B cell (primary cell): ENCODE measurements at regions not wholly inside any gene's neighbourhood (a gene's known extent, or its start where the extent isn't known, plus 50 kb on each side); places are given as distances from the start of the nearest gene placed in this dataset.

Experiments used
- ATAC-seq: fragments of 200-7000 bp; cut with Tn5 transposase; one replicate; pipeline ENCODE4 v1.10.0; 2021; ENCODE audit warnings: low read depth, mild to moderate bottlenecking, moderate number of reproducible peaks, moderate library complexity
- CTCF ChIA-PET: fragments of 350-600 bp; sonication (Branson Sonifier 250); formaldehyde crosslinking; loops from one replicate; lab custom pipeline; 2021; ENCODE audit warnings: antibody characterized with exemption, inconsistent platforms; lab: Charles Lee
- POLR2A ChIA-PET: fragments of 350-600 bp; sonication (Branson Sonifier 250); formaldehyde crosslinking; loops from one replicate; lab custom pipeline; 2021; ENCODE audit warnings: antibody characterized with exemption; lab: Charles Lee
- DNase-seq: peaks from one replicate; pipeline ENCODE4 v3.0.0; 2013
- H2AFZ ChIP-seq: 2 replicates; pipeline ENCODE4 v1.6.1; 2012; ENCODE audit warnings: mild to moderate bottlenecking, low read depth, low read length; ENCODE audit not compliant: insufficient read depth, poor library complexity, severe bottlenecking
- H3K27ac ChIP-seq, 2 donors: 1 replicate in 1 of 2; 2 replicates in 1 of 2; pipeline ENCODE4 v1.5.1; 2012 to 2013; ENCODE audit warnings: low read length in 2 of 2, mild to moderate bottlenecking in 2 of 2, moderate library complexity in 1 of 2
- H3K27me3 ChIP-seq, 4 experiments: fragments of 200-600 bp in 1 of 4; sonication (generic) in 1 of 4; replicated peaks in 1 of 4; 1 replicate in 2 of 4; 2 replicates in 2 of 4; pipeline versions ENCODE4 v1.6.1 to v1.7.0; 2013 to 2016; ENCODE audit warnings: low read length in 3 of 4, mild to moderate bottlenecking in 2 of 4, mixed read lengths in 1 of 4, moderate library complexity in 1 of 4; ENCODE audit not compliant: insufficient read depth in 4 of 4, control insufficient read depth in 3 of 4; ENCODE audit errors: control extremely low read depth in 1 of 4
- H3K36me3 ChIP-seq, 2 experiments: replicated peaks in 1 of 2; 1 replicate in 1 of 2; 2 replicates in 1 of 2; pipeline versions ENCODE4 v1.6.1 to v1.7.1; 2013; ENCODE audit warnings: low read length in 1 of 2; ENCODE audit not compliant: insufficient read depth in 2 of 2, control insufficient read depth in 1 of 2; ENCODE audit errors: control extremely low read depth in 1 of 2, extremely low read depth in 1 of 2
- H3K4me1 ChIP-seq, 2 donors: fragments of 200-600 bp in 1 of 2; sonication (generic) in 1 of 2; 1 replicate in 1 of 2; 2 replicates in 1 of 2; pipeline versions ENCODE4 v1.5.1 to v1.6.1; 2013 to 2017; ENCODE audit warnings: low read length in 2 of 2; ENCODE audit not compliant: control insufficient read depth in 2 of 2, insufficient read depth in 2 of 2
- H3K4me2 ChIP-seq: replicated peaks from 2 replicates; pipeline ENCODE3; 2012; ENCODE audit warnings: mild to moderate bottlenecking, low read depth, low read length; ENCODE audit not compliant: poor library complexity, severe bottlenecking
- H3K4me3 ChIP-seq, 5 experiments: fragments of 200-600 bp in 1 of 5; sonication (generic) in 1 of 5; 1 replicate in 3 of 5; 2 replicates in 2 of 5; pipeline versions ENCODE4 v1.5.1 to v1.7.0; 2011 to 2016; ENCODE audit warnings: low read length in 4 of 5, mild to moderate bottlenecking in 4 of 5, low read depth in 2 of 5, control low read depth in 1 of 5, moderate library complexity in 1 of 5; ENCODE audit not compliant: insufficient read depth in 1 of 5; ENCODE audit errors: control extremely low read depth in 1 of 5, extremely low read depth in 1 of 5
- H3K79me2 ChIP-seq: fragments of 200-600 bp; sonication (generic); one replicate; pipeline ENCODE4 v1.6.0; 2016; ENCODE audit warnings: low read length; ENCODE audit not compliant: control insufficient read depth, insufficient read depth
- H3K9ac ChIP-seq: fragments of 200-600 bp; sonication (generic); 2 replicates; pipeline ENCODE4 v1.6.1; 2017; ENCODE audit warnings: mild to moderate bottlenecking, low read length, moderate library complexity
- H3K9me3 ChIP-seq, 3 donors: one replicate each; pipeline versions ENCODE4 v1.6.1 to v1.7.1; 2013; ENCODE audit warnings: low read length in 2 of 3; ENCODE audit not compliant: control insufficient read depth in 2 of 3, insufficient read depth in 1 of 3; ENCODE audit errors: control extremely low read depth in 1 of 3
- H4K20me1 ChIP-seq: 2 replicates; pipeline ENCODE4 v1.6.0; 2012; ENCODE audit warnings: mild to moderate bottlenecking, low read length; ENCODE audit not compliant: insufficient read depth, control insufficient read depth, poor library complexity, severe bottlenecking
- H3K27ac Mint-ChIP-seq: one replicate; pipeline ENCODE4 v1.8.0; 2021; ENCODE audit warnings: mixed read lengths
- H3K27me3 Mint-ChIP-seq: one replicate; pipeline ENCODE4 v1.8.0; 2021; ENCODE audit warnings: mixed read lengths
- H3K4me1 Mint-ChIP-seq: one replicate; pipeline ENCODE4 v1.8.0; 2021; ENCODE audit warnings: mixed read lengths
- H3K4me3 Mint-ChIP-seq: one replicate; pipeline ENCODE4 v1.8.0; 2021; ENCODE audit warnings: mixed read lengths
- H3K9me3 Mint-ChIP-seq: one replicate; pipeline ENCODE4 v1.8.0; 2022; ENCODE audit warnings: mixed read lengths; ENCODE audit not compliant: insufficient read depth
- CTCF ChIP-seq: fragments of 200-600 bp; IDR thresholded peaks from one replicate; pipeline ENCODE4 v1.8.0; 2022; ENCODE audit warnings: antibody characterized with exemption, mild to moderate bottlenecking
- EZH2 ChIP-seq: IDR thresholded peaks from 2 replicates; pipeline ENCODE4 v1.6.1; 2012; ENCODE audit warnings: borderline replicate concordance, low read depth, mild to moderate bottlenecking, moderate library complexity, low read length; ENCODE audit not compliant: insufficient read depth, poor library complexity, severe bottlenecking
- WGBS: methylation state at CpG from one replicate; pipeline ENCODE4 v1.1.5; 2013; ENCODE audit warnings: missing lambda C conversion rate; ENCODE audit not compliant: insufficient coverage; 5-methylcytosine and 5-hydroxymethylcytosine counted together
- intact Hi-C: fragments of 100-400 bp; cut with micrococcal nuclease; formaldehyde crosslinking; loops from one replicate; pipeline ENCODE4 v1.10.0; 2022

DNA sequence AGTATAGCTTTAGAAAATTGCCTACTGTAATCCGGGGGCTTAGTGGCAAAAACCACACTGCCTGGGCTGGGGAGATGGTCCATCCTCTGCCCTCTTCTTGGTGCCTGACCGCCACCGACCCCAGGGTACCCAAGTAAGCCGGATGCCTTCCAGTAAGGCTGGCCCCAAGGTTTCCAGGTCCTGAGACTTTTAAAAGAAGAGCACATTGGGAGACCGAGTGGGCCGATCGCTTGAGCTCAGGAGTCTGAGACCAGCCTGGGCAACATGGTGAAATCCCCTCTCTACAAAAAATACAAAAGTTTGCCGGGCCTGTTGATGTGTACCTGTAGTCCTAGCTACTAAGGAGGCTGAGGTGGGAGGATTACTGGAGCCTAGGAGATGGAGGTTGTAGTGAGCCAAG is 406.7 kb upstream of the IRX4 start:
- ATAC-seq (no peak), DNase-seq (no peak)
- Histone ChIP-seq H2AFZ (no peak overlapping the region), H3K27ac (no peak overlapping the region), H3K4me2 (no peak overlapping the region), H3K27me3 (no peaks in the 10 kb centered on the region), H3K9ac (no peak overlapping the region), H3K36me3 (no peaks in the 10 kb centered on the region), H4K20me1 (no peaks in the 10 kb centered on the region), H3K4me1 (no peaks in the 10 kb centered on the region), H3K79me2 (no peaks in the 10 kb centered on the region), H3K4me3 (no peak overlapping the region), H3K9me3 (peaks cover 0 to 33% (median 0%) of the 10 kb centered on the region in 3 donors)
- no peaks in the 10 kb centered on the region for H3K9me3 Mint-ChIP-seq
- POLR2A ChIA-PET: no interaction called here
- H3K4me1 Mint-ChIP-seq: no peaks in the 10 kb centered on the region
- no peaks in the 10 kb centered on the region for H3K27me3 Mint-ChIP-seq
- H3K4me3 Mint-ChIP-seq: no peak overlapping the region
- TF ChIP-seq CTCF: no peak
- no peak for TF ChIP-seq EZH2
- intact Hi-C loops: no loop called here
- CTCF ChIA-PET: no interaction called here
- WGBS: 90% methylated on average over 5 of the region's 8 CpGs
- H3K27ac Mint-ChIP-seq: no peak overlapping the region

- Mint-ChIP-seq H3K4me3 (no peak overlapping the region), H3K27ac (no peak overlapping the region), H3K4me1 (no peaks in the 10 kb centered on the region), H3K9me3 (no peaks in the 10 kb centered on the region), H3K27me3 (no peaks in the 10 kb centered on the region)
- H3K4me2 ChIP-seq: no peak overlapping the region
- no peak overlapping the region for H2AFZ ChIP-seq
- no peaks in the 10 kb centered on the region for H3K36me3 ChIP-seq
- ATAC-seq (no peak), DNase-seq (no peak)
- ChIA-PET CTCF (no interaction called here), POLR2A (no interaction called here)
- intact Hi-C loops: no loop called here
- H3K27me3 ChIP-seq: no peaks in the 10 kb centered on the region
- no peaks in the 10 kb centered on the region for H3K79me2 ChIP-seq
- 84% methylated on average over 16 of the region's 16 CpGs for WGBS
- peaks cover 0 to 34% (median 0%) of the 10 kb centered on the region in 3 donors for H3K9me3 ChIP-seq
- H3K4me1 ChIP-seq: no peaks in the 10 kb centered on the region
- no peak overlapping the region for H3K9ac ChIP-seq
- no peaks in the 10 kb centered on the region for H4K20me1 ChIP-seq
- no peak overlapping the region for H3K27ac ChIP-seq
- TF ChIP-seq CTCF (no peak), EZH2 (no peak)
- no peak overlapping the region for H3K4me3 ChIP-seq
Observed at GRCh38 chr5:2288968-2289367, 406.2 kb upstream of the IRX4 start.
